ENCODE measurements at regions not wholly inside any gene's neighbourhood (a gene's known extent, or its start where the extent isn't known, plus 50 kb on each side); places are given as distances from the start of the nearest gene placed in this dataset.

- Histone ChIP-seq H3K9me3 (no peaks in the 10 kb centered on the region), H3K27ac (no peak overlapping the region), H3K27me3 (replicated peaks; ENCODE audit: insufficient read depth) (no peaks in the 10 kb centered on the region), H3K4me3 (no peak overlapping the region), H3K36me3 (no peaks in the 10 kb centered on the region), H3K4me1 (replicated peaks) (no peaks in the 10 kb centered on the region)
- intact Hi-C loops (cut with DNase I) = no loop called here
- 81% methylated on average over 7 of the region's 7 CpGs for WGBS
- TF ChIP-seq POLR2AphosphoS5 (IDR thresholded peaks at IDR 0.05) (no peak), CTCF (IDR thresholded peaks at IDR 0.05) (no peak), POLR2A (IDR thresholded peaks at IDR 0.05) (no peak)
- DNase-seq (ENCODE audit: low spot score) = no peak
These were observed 590.1 kb downstream of the NLGN4X start for GRCh38 chrX:5638572-5638971.

GRCh38 chrX:5632887-5633286 is 595.8 kb downstream of the NLGN4X start:
- intact Hi-C loops (cut with DNase I) = no loop called here
- no peak overlapping the region for H3K4me3 ChIP-seq
- TF ChIP-seq POLR2A (IDR thresholded peaks at IDR 0.05) (no peak), CTCF (IDR thresholded peaks at IDR 0.05) (no peak), POLR2AphosphoS5 (IDR thresholded peaks at IDR 0.05) (no peak)
- no peaks in the 10 kb centered on the region for H3K9me3 ChIP-seq
- H3K4me1 ChIP-seq (replicated peaks) = no peaks in the 10 kb centered on the region
- no peak for DNase-seq (ENCODE audit: low spot score)
- H3K27ac ChIP-seq = no peak overlapping the region
- H3K27me3 ChIP-seq (replicated peaks; ENCODE audit: insufficient read depth) = no peaks in the 10 kb centered on the region
- H3K36me3 ChIP-seq = no peaks in the 10 kb centered on the region

GRCh38 chrX:5632061-5632614 is 596.5 kb downstream of the NLGN4X start:
- Histone ChIP-seq H3K27me3 (replicated peaks; ENCODE audit: insufficient read depth) (no peaks in the 10 kb centered on the region), H3K27ac (no peak overlapping the region), H3K4me1 (replicated peaks) (no peaks in the 10 kb centered on the region), H3K4me3 (no peak overlapping the region), H3K36me3 (no peaks in the 10 kb centered on the region), H3K9me3 (no peaks in the 10 kb centered on the region)
- intact Hi-C loops (cut with DNase I) = no loop called here
- no peak for DNase-seq (ENCODE audit: low spot score)
- TF ChIP-seq CTCF (IDR thresholded peaks at IDR 0.05) (no peak), POLR2A (IDR thresholded peaks at IDR 0.05) (no peak), POLR2AphosphoS5 (IDR thresholded peaks at IDR 0.05) (no peak)
- 26% methylated on average over 9 of the region's 9 CpGs for WGBS

GRCh38 chrX:5617666-5618065 is 611.0 kb downstream of the NLGN4X start:
- intact Hi-C loops (cut with DNase I) = no loop called here
- no peaks in the 10 kb centered on the region for H3K27me3 ChIP-seq (replicated peaks; ENCODE audit: insufficient read depth)
- no peaks in the 10 kb centered on the region for H3K9me3 ChIP-seq
- no peak for DNase-seq (ENCODE audit: low spot score)
- H3K4me3 ChIP-seq = no peak overlapping the region
- TF ChIP-seq POLR2AphosphoS5 (IDR thresholded peaks at IDR 0.05) = no peak
- no peak for TF ChIP-seq CTCF (IDR thresholded peaks at IDR 0.05)
- TF ChIP-seq POLR2A (IDR thresholded peaks at IDR 0.05) = no peak
- H3K36me3 ChIP-seq = no peaks in the 10 kb centered on the region
- H3K27ac ChIP-seq = no peak overlapping the region
- no peaks in the 10 kb centered on the region for H3K4me1 ChIP-seq (replicated peaks)

GRCh38 chrX:5595570-5595969 is 633.1 kb downstream of the NLGN4X start:
- no peaks in the 10 kb centered on the region for H3K36me3 ChIP-seq
- no peaks in the 10 kb centered on the region for H3K27me3 ChIP-seq (replicated peaks; ENCODE audit: insufficient read depth)
- no peak overlapping the region for H3K27ac ChIP-seq
- H3K4me3 ChIP-seq = no peak overlapping the region
- TF ChIP-seq POLR2AphosphoS5 (IDR thresholded peaks at IDR 0.05) (no peak), CTCF (IDR thresholded peaks at IDR 0.05) (no peak), POLR2A (IDR thresholded peaks at IDR 0.05) (no peak)
- DNase-seq (ENCODE audit: low spot score) = no peak
- WGBS = 9% methylated on average over 4 of the region's 4 CpGs
- H3K4me1 ChIP-seq (replicated peaks) = no peaks in the 10 kb centered on the region
- no peaks in the 10 kb centered on the region for H3K9me3 ChIP-seq
- intact Hi-C loops (cut with DNase I) = no loop called here
